Heart right ventricle (tissue), 16 donors: ENCODE measurements at regions not wholly inside any gene's neighbourhood (a gene's known extent, or its start where the extent isn't known, plus 50 kb on each side); places are given as distances from the start of the nearest gene placed in this dataset.
A peak's percentile ranks its signal among the peaks of the same experiment; 100 is the strongest.

Experiments used
- ATAC-seq, 8 donors: fragments of 200-7000 bp; cut with Tn5 transposase; one replicate each; pipeline ENCODE4 v1.9.1; 2020; ENCODE audit warnings: mild to moderate bottlenecking in 8 of 8, moderate library complexity in 8 of 8, moderate number of reproducible peaks in 1 of 8
- DNase-seq, 2 donors: peaks; one replicate each; pipeline ENCODE4 v3.0.0-alpha.2; 2020
- H3K27ac ChIP-seq, 10 donors: fragments of 200-600 bp; sonication (generic) in 2 of 10; one replicate each; pipeline versions ENCODE4 v1.5.0 to v1.8.0; 2020 to 2022; ENCODE audit warnings: mild to moderate bottlenecking in 3 of 10
- H3K27me3 ChIP-seq, 7 donors: fragments of 200-600 bp; one replicate each; pipeline ENCODE4 v1.8.0; 2021 to 2022; ENCODE audit warnings: mild to moderate bottlenecking in 2 of 7
- H3K36me3 ChIP-seq, 9 donors: fragments of 200-600 bp; sonication (generic) in 1 of 9; one replicate each; pipeline versions ENCODE4 v1.5.0 to v1.8.0; 2020 to 2022; ENCODE audit warnings: mild to moderate bottlenecking in 2 of 9
- H3K4me1 ChIP-seq, 9 donors: fragments of 200-600 bp; sonication (generic) in 1 of 9; one replicate each; pipeline versions ENCODE4 v1.5.0 to v1.8.0; 2020 to 2022; ENCODE audit warnings: mild to moderate bottlenecking in 4 of 9
- H3K4me3 ChIP-seq, 10 donors: fragments of 200-600 bp; sonication (generic) in 2 of 10; one replicate each; pipeline versions ENCODE4 v1.5.0 to v1.8.0; 2020 to 2022; ENCODE audit warnings: mild to moderate bottlenecking in 7 of 10, moderate library complexity in 2 of 10
- H3K9me3 ChIP-seq, 11 donors: fragments of 200-600 bp in 10 of 11; sonication (generic) in 2 of 11; one replicate each; pipeline versions ENCODE4 v1.5.0 to v1.8.0; 2013 to 2022; ENCODE audit warnings: mild to moderate bottlenecking in 2 of 11, control low read depth in 1 of 11, moderate library complexity in 1 of 11
- CTCF ChIP-seq, 9 donors: fragments of 200-600 bp; sonication (generic) in 2 of 9; IDR thresholded peaks; one replicate each; pipeline versions ENCODE4 v1.5.0 to v1.8.0; 2021 to 2022; ENCODE audit warnings: antibody characterized with exemption in 9 of 9, mild to moderate bottlenecking in 5 of 9, moderate library complexity in 1 of 9
- WGBS, 2 donors: extraction: QIAGEN DNeasy Blood & Tissue Kit; methylation state at CpG; one replicate each; pipeline ENCODE4 v1.1.7; 2013; ENCODE audit warnings: inconsistent platforms in 1 of 2; 5-methylcytosine and 5-hydroxymethylcytosine counted together
- intact Hi-C, 10 donors: fragments of 100-400 bp; cut with DNase I; formaldehyde crosslinking; loops; one replicate each; pipeline versions ENCODE4 v1.11.1 to v1.14.2; 2022
- donor health status: Arrhythmogenic right ventricular cardiomyopathy.
- donor health status: ischemic (EF 13 %, LVEDD 7.1; RV severe dilation, severe dysfunction).
- donor health status: healthy with polysubstance abuse.
- donor health status: DM: no; HTN: yes; CAD: no.
- donor health status: DM: no; HTN: no; CAD: no.
- donor health status: ischemic (EF 25% LVEDD 6.9; RV normal size, moderate dysfunction).
- donor health status: ischemic (EF 25% LVEDD 5.7; RV mildly dilated, moderate dysfunction).
- donor health status: healthy.
- donor health status: DM: yes; HTN: yes; CAD: no.
- donor health status: Ischemic cardiomyopathy.
- donor health status: ischemic (EF 35%, LVEDD 5.7; RV mildly dilated, moderate dysfunction).
- donor health status: nonischemic (EF 11% LVEDD 7.7; RV severe dilation, severe dysfunction).
- donor health status: DM: yes; HTN: yes; CAD: no.
- donor health status: PGD.
- donor health status: ischemic (EF 29% LVEDD 5.4; RV normal size, mild dysfunction).
- donor health status: nonischemic (EF 23%, LVEDD 6.1; RV moderate dilation, normal function).

- H3K4me3 ChIP-seq = no peak overlapping the region
- H3K27ac ChIP-seq = no peak overlapping the region
- 93% methylated on average over 8 of the region's 8 CpGs for WGBS, 2 donors
- intact Hi-C loops = loop anchor here in 2 of 10 donors (10.0 kb wide), 3 partner anchors 81 to 241 kb away; no protein-coding TSS in a partner anchor
- no peaks in the 10 kb centered on the region for H3K36me3 ChIP-seq
- TF ChIP-seq CTCF (IDR thresholded peaks at IDR 0.05) = no peak
- H3K4me1 ChIP-seq = peaks cover 0 to 56% (median 38%) of the 10 kb centered on the region in 9 donors
- no peak for ATAC-seq
- H3K9me3 ChIP-seq = no peaks in the 10 kb centered on the region
- no peak for DNase-seq
- H3K27me3 ChIP-seq = no peaks in the 10 kb centered on the region
These were observed 223.6 kb upstream of the CELF2 start for GRCh38 chr10:10794046-10794445.

GRCh38 chr10:10794791-10795191 lies 222.9 kb upstream of the CELF2 start:
- Histone ChIP-seq H3K4me1 (peaks cover 0 to 59% (median 38%) of the 10 kb centered on the region in 9 donors), H3K4me3 (no peak overlapping the region), H3K27ac (peak overlapping the region in 2 of 10 donors; percentile 6 to 38), H3K36me3 (no peaks in the 10 kb centered on the region), H3K27me3 (no peaks in the 10 kb centered on the region), H3K9me3 (no peaks in the 10 kb centered on the region)
- ATAC-seq (no peak), DNase-seq (no peak)
- intact Hi-C loops = loop anchor here in 4 of 10 donors (5.0 to 10.0 kb wide), 6 partner anchors 78 to 240 kb away; partner anchors contain the start of gene CELF2 (in 1 of the 4)
- 82 to 83% methylated on average over 5 of the region's 5 CpGs for WGBS, 2 donors
- TF ChIP-seq CTCF (IDR thresholded peaks at IDR 0.05) = no peak

GRCh38 chr10:10796061-10796773 lies 221.5 kb upstream of the CELF2 start:
- ATAC-seq (peak in 6 of 8 donors; percentile 45 to 64 (median 58)), DNase-seq (peak in 1 of 2 donors; percentile 31)
- Histone ChIP-seq H3K36me3 (no peaks in the 10 kb centered on the region), H3K4me1 (peaks cover 0 to 71% (median 38%) of the 10 kb centered on the region in 9 donors), H3K9me3 (peaks cover 0 to 3% (median 0%) of the 10 kb centered on the region in 11 donors), H3K4me3 (peak overlapping the region in 5 of 10 donors; percentile 32 to 48 (median 41)), H3K27ac (peak overlapping the region; percentile 69 to 93 (median 84)), H3K27me3 (no peaks in the 10 kb centered on the region)
- 42 to 45% methylated on average over 8 of the region's 8 CpGs for WGBS, 2 donors
- no peak for TF ChIP-seq CTCF (IDR thresholded peaks at IDR 0.05)
- intact Hi-C loops = loop anchor here in 4 of 10 donors (5.0 to 10.0 kb wide), 6 partner anchors 76 to 239 kb away; partner anchors contain the start of gene CELF2 (in 1 of the 4)

GRCh38 chr10:10796774-10797415 lies 220.8 kb upstream of the CELF2 start:
- no peak for TF ChIP-seq CTCF (IDR thresholded peaks at IDR 0.05)
- peaks cover 0 to 9% (median 0%) of the 10 kb centered on the region in 11 donors for H3K9me3 ChIP-seq
- no peaks in the 10 kb centered on the region for H3K27me3 ChIP-seq
- peak overlapping the region in 5 of 10 donors; percentile 32 to 48 (median 41) for H3K4me3 ChIP-seq
- WGBS, 2 donors = 21 to 27% methylated on average over 6 of the region's 6 CpGs
- no peaks in the 10 kb centered on the region for H3K36me3 ChIP-seq
- H3K4me1 ChIP-seq = peaks cover 0 to 72% (median 36%) of the 10 kb centered on the region in 9 donors
- DNase-seq = no peak
- H3K27ac ChIP-seq = peak overlapping the region; percentile 69 to 93 (median 84)
- peak in 6 of 8 donors; percentile 8 to 29 (median 23) for ATAC-seq
- intact Hi-C loops = loop anchor here in 4 of 10 donors (5.0 to 10.0 kb wide), 6 partner anchors 75 to 238 kb away; partner anchors contain the start of gene CELF2 (in 1 of the 4)
